Neuronal stem cell (in vitro differentiated cells): ENCODE measurements at regions not wholly inside any gene's neighbourhood (a gene's known extent, or its start where the extent isn't known, plus 50 kb on each side); places are given as distances from the start of the nearest gene placed in this dataset.

Experiments used
- DNase-seq: peaks from one replicate; pipeline ENCODE4 v3.0.0-alpha.2; 2013; ENCODE audit warnings: low spot score
- H2AFZ ChIP-seq: one replicate; pipeline ENCODE4 v1.6.1; 2013; ENCODE audit warnings: mild to moderate bottlenecking, low read length, inconsistent platforms
- H2AK5ac ChIP-seq: 2 replicates; pipeline ENCODE4 v1.6.1; 2013; ENCODE audit warnings: low read depth, mild to moderate bottlenecking, inconsistent platforms, low read length, moderate library complexity, mixed read lengths
- H2BK120ac ChIP-seq: 2 replicates; pipeline ENCODE4 v1.6.1; 2013; ENCODE audit warnings: low read depth, mild to moderate bottlenecking, inconsistent platforms, low read length, moderate library complexity, mixed read lengths
- H2BK12ac ChIP-seq: one replicate; pipeline ENCODE4 v1.6.1; 2013; ENCODE audit warnings: low read length, inconsistent platforms
- H2BK15ac ChIP-seq: 2 replicates; pipeline ENCODE4 v1.6.1; 2013; ENCODE audit warnings: mild to moderate bottlenecking, low read length, inconsistent platforms, mixed read lengths
- H2BK5ac ChIP-seq: one replicate; pipeline ENCODE4 v1.6.1; 2013; ENCODE audit warnings: inconsistent platforms, mild to moderate bottlenecking, low read length, moderate library complexity
- H3K14ac ChIP-seq: one replicate; pipeline ENCODE4 v1.6.1; 2013; ENCODE audit warnings: low read length, inconsistent platforms
- H3K18ac ChIP-seq: 2 replicates; pipeline ENCODE4 v1.6.1; 2013; ENCODE audit warnings: low read length, inconsistent platforms
- H3K23ac ChIP-seq: 2 replicates; pipeline ENCODE4 v1.6.1; 2013; ENCODE audit warnings: low read depth, mild to moderate bottlenecking, mixed read lengths, low read length, inconsistent platforms; ENCODE audit not compliant: poor library complexity
- H3K27ac ChIP-seq: replicated peaks from 3 replicates; pipeline ENCODE4 v1.5.1; 2013; ENCODE audit warnings: low read length, inconsistent platforms
- H3K27me3 ChIP-seq, 3 experiments: 2 replicates each; pipeline ENCODE4 v1.6.1; 2013; ENCODE audit warnings: low read length in 3 of 3, mild to moderate bottlenecking in 2 of 3, inconsistent platforms in 1 of 3, low read depth in 1 of 3, mixed read lengths in 1 of 3, moderate library complexity in 1 of 3; ENCODE audit not compliant: control insufficient read depth in 3 of 3, insufficient read depth in 3 of 3
- H3K36me3 ChIP-seq, 2 donors: replicated peaks in 1 of 2; 2 replicates each; pipeline ENCODE4 v1.6.1; 2013; ENCODE audit warnings: low read length in 2 of 2; ENCODE audit not compliant: control insufficient read depth in 2 of 2, insufficient read depth in 2 of 2
- H3K4ac ChIP-seq: 2 replicates; pipeline ENCODE4 v1.6.1; 2013; ENCODE audit warnings: inconsistent platforms, mild to moderate bottlenecking, low read length, moderate library complexity
- H3K4me1 ChIP-seq, 2 donors: 1 replicate in 1 of 2; 2 replicates in 1 of 2; pipeline ENCODE4 v1.6.1; 2013; ENCODE audit warnings: low read length in 2 of 2, low read depth in 1 of 2; ENCODE audit not compliant: control insufficient read depth in 2 of 2, insufficient read depth in 1 of 2
- H3K4me2 ChIP-seq: one replicate; pipeline ENCODE4 v1.6.1; 2013; ENCODE audit warnings: mild to moderate bottlenecking, low read length, inconsistent platforms; ENCODE audit not compliant: insufficient read depth, poor library complexity, severe bottlenecking
- H3K4me3 ChIP-seq, 2 donors: 2 replicates each; pipeline ENCODE4 v1.5.1; 2013; ENCODE audit warnings: low read length in 2 of 2, mild to moderate bottlenecking in 2 of 2, inconsistent platforms in 1 of 2, moderate library complexity in 1 of 2
- H3K79me1 ChIP-seq: one replicate; pipeline ENCODE4 v1.6.1; 2013; ENCODE audit warnings: low read depth, mild to moderate bottlenecking, inconsistent platforms, low read length, moderate library complexity
- H3K9ac ChIP-seq: one replicate; pipeline ENCODE4 v1.6.1; 2013; ENCODE audit warnings: mild to moderate bottlenecking, low read depth, low read length, inconsistent platforms; ENCODE audit not compliant: poor library complexity
- H3K9me3 ChIP-seq, 2 donors: replicated peaks in 1 of 2; 2 replicates each; pipeline versions ENCODE3 to v1.6.1; 2013; ENCODE audit warnings: low read length in 2 of 2, mild to moderate bottlenecking in 2 of 2, inconsistent platforms in 1 of 2, low read depth in 1 of 2, mixed read lengths in 1 of 2, moderate library complexity in 1 of 2; ENCODE audit not compliant: control insufficient read depth in 2 of 2, insufficient read depth in 1 of 2
- H4K8ac ChIP-seq: one replicate; pipeline ENCODE4 v1.6.1; 2013; ENCODE audit warnings: low read depth, mild to moderate bottlenecking, inconsistent platforms, low read length, moderate library complexity
- H4K91ac ChIP-seq: one replicate; pipeline ENCODE4 v1.6.1; 2013; ENCODE audit warnings: low read length, low read depth, mild to moderate bottlenecking, inconsistent platforms; ENCODE audit not compliant: poor library complexity
- WGBS, 2 donors: extraction: QIAGEN DNeasy Blood & Tissue Kit; methylation state at CpG; one replicate each; pipeline ENCODE4 v1.1.7; 2013; ENCODE audit warnings: missing lambda C conversion rate in 2 of 2, mixed read lengths in 1 of 2; ENCODE audit not compliant: insufficient read length in 2 of 2, insufficient replicate concordance in 1 of 2; ENCODE audit errors: extremely low coverage in 2 of 2; 5-methylcytosine and 5-hydroxymethylcytosine counted together

GRCh38 chr6:129923530-129924250 is 62.6 kb upstream of the TMEM244 start:
- no peak overlapping the region for H3K4me3 ChIP-seq
- H2AFZ ChIP-seq, result no peak overlapping the region
- H2BK120ac ChIP-seq, result no peak overlapping the region
- no peak overlapping the region for H2BK5ac ChIP-seq
- no peak overlapping the region for H3K23ac ChIP-seq
- H3K9me3 ChIP-seq, result no peaks in the 10 kb centered on the region
- H3K27ac ChIP-seq, result no peak overlapping the region
- H4K8ac ChIP-seq, result no peak overlapping the region
- no peak overlapping the region for H2AK5ac ChIP-seq
- no peaks in the 10 kb centered on the region for H3K4me1 ChIP-seq
- H4K91ac ChIP-seq, result no peak overlapping the region
- no peak overlapping the region for H3K18ac ChIP-seq
- H3K79me1 ChIP-seq, result no peaks in the 10 kb centered on the region
- H3K14ac ChIP-seq, result no peak overlapping the region
- H2BK15ac ChIP-seq, result no peak overlapping the region
- DNase-seq, result no peak
- no peak overlapping the region for H3K4ac ChIP-seq
- no peaks in the 10 kb centered on the region for H3K27me3 ChIP-seq
- no peak overlapping the region for H2BK12ac ChIP-seq
- no peaks in the 10 kb centered on the region for H3K36me3 ChIP-seq
- no peak overlapping the region for H3K9ac ChIP-seq
- H3K4me2 ChIP-seq, result no peak overlapping the region

GRCh38 chr6:129921169-129921817 is 60.2 kb upstream of the TMEM244 start:
- Histone ChIP-seq H4K8ac (no peak overlapping the region), H2BK12ac (no peak overlapping the region), H3K27ac (no peak overlapping the region), H2AK5ac (no peak overlapping the region), H3K4me2 (no peak overlapping the region), H2BK15ac (no peak overlapping the region), H2BK120ac (no peak overlapping the region), H3K23ac (no peak overlapping the region), H2BK5ac (no peak overlapping the region), H4K91ac (no peak overlapping the region), H3K36me3 (no peaks in the 10 kb centered on the region), H3K4me1 (no peaks in the 10 kb centered on the region), H3K9ac (no peak overlapping the region), H3K4ac (no peak overlapping the region), H3K18ac (no peak overlapping the region), H3K79me1 (no peaks in the 10 kb centered on the region), H3K9me3 (no peaks in the 10 kb centered on the region), H3K14ac (no peak overlapping the region), H3K4me3 (no peak overlapping the region), H2AFZ (peak overlapping the region; percentile 45), H3K27me3 (no peaks in the 10 kb centered on the region)
- WGBS, 2 donors, result no CpG with 5 or more reads among the region's 3 CpGs
- DNase-seq, result no peak

GRCh38 chr6:129920103-129920798 is 59.1 kb upstream of the TMEM244 start:
- Histone ChIP-seq H3K79me1 (no peaks in the 10 kb centered on the region), H3K27ac (no peak overlapping the region), H3K4ac (no peak overlapping the region)

GRCh38 chr6:129911732-129912131 is 50.6 kb upstream of the TMEM244 start:
- Histone ChIP-seq H3K23ac (no peak overlapping the region), H3K4me3 (no peak overlapping the region), H3K27me3 (peaks cover 0 to 5% (median 0%) of the 10 kb centered on the region in 3 experiments), H3K9ac (no peak overlapping the region), H3K36me3 (no peaks in the 10 kb centered on the region), H3K14ac (no peak overlapping the region), H4K91ac (no peak overlapping the region), H3K4me1 (no peaks in the 10 kb centered on the region), H2BK5ac (no peak overlapping the region), H2AK5ac (no peak overlapping the region), H2BK120ac (no peak overlapping the region), H2AFZ (no peak overlapping the region), H2BK12ac (no peak overlapping the region), H3K18ac (no peak overlapping the region), H3K4me2 (no peak overlapping the region), H4K8ac (no peak overlapping the region), H3K9me3 (peaks cover 0 to 1% of the 10 kb centered on the region in 2 donors), H3K4ac (no peak overlapping the region), H3K79me1 (no peaks in the 10 kb centered on the region), H2BK15ac (no peak overlapping the region), H3K27ac (no peak overlapping the region)
- no peak for DNase-seq
- no CpG with 5 or more reads among the region's 1 CpG for WGBS, 2 donors

More at GRCh38 chr6:129920103-129920798, 59.1 kb upstream of the TMEM244 start:
- H2BK5ac ChIP-seq, result no peak overlapping the region
- H3K9ac ChIP-seq, result no peak overlapping the region
- no peak overlapping the region for H2BK120ac ChIP-seq
- no peaks in the 10 kb centered on the region for H3K36me3 ChIP-seq
- no peak overlapping the region for H3K23ac ChIP-seq
- no peaks in the 10 kb centered on the region for H3K27me3 ChIP-seq
- H3K14ac ChIP-seq, result no peak overlapping the region
- H2AK5ac ChIP-seq, result no peak overlapping the region
- no peak overlapping the region for H3K18ac ChIP-seq
- H3K9me3 ChIP-seq, result no peaks in the 10 kb centered on the region
- no peak overlapping the region for H4K91ac ChIP-seq
- H3K4me1 ChIP-seq, result no peaks in the 10 kb centered on the region
- no CpG with 5 or more reads among the region's 7 CpGs for WGBS, 2 donors
- no peak overlapping the region for H3K4me2 ChIP-seq
- no peak overlapping the region for H3K4me3 ChIP-seq
- no peak overlapping the region for H2BK12ac ChIP-seq
- no peak for DNase-seq
- H2BK15ac ChIP-seq, result no peak overlapping the region
- H2AFZ ChIP-seq, result no peak overlapping the region
- H4K8ac ChIP-seq, result no peak overlapping the region
